WERI-Rb-1 (cell line): ENCODE measurements at regions not wholly inside any gene's neighbourhood (a gene's known extent, or its start where the extent isn't known, plus 50 kb on each side); places are given as distances from the start of the nearest gene placed in this dataset.
A peak's percentile ranks its signal among the peaks of the same experiment; 100 is the strongest.

Source experiments
- DNase-seq: peaks from one replicate; pipeline ENCODE4 v3.0.0-alpha.2; 2020
- H3K27ac ChIP-seq: fragments of 250-450 bp; sonication (Bioruptor Pico); 2 replicates; pipeline ENCODE4 v1.5.1; 2020; ENCODE audit warnings: mild to moderate bottlenecking, moderate library complexity
- H3K27me3 ChIP-seq: fragments of 250-450 bp; sonication (Bioruptor Pico); 2 replicates; pipeline ENCODE4 v1.5.1; 2021; ENCODE audit warnings: mild to moderate bottlenecking, low read depth, moderate library complexity; ENCODE audit not compliant: insufficient read depth, severe bottlenecking
- H3K36me3 ChIP-seq: fragments of 250-450 bp; sonication (Bioruptor Pico); 2 replicates; pipeline ENCODE4 v1.5.1; 2020; ENCODE audit warnings: mild to moderate bottlenecking, moderate library complexity
- H3K4me3 ChIP-seq: 2 replicates; pipeline ENCODE4 v1.5.1; 2011; ENCODE audit warnings: low read depth, mild to moderate bottlenecking, control low read depth, low read length
- H3K9me3 ChIP-seq: fragments of 250-450 bp; sonication (Bioruptor Pico); 2 replicates; pipeline ENCODE4 v1.5.1; 2021; ENCODE audit warnings: mild to moderate bottlenecking, moderate library complexity; ENCODE audit not compliant: severe bottlenecking
- CTCF ChIP-seq: IDR thresholded peaks from 2 replicates; pipeline ENCODE4 v1.5.1; 2011; ENCODE audit warnings: low read depth, mild to moderate bottlenecking, control low read depth, inconsistent platforms, low read length

GRCh38 chr1:109815809-109816174 lies 52.1 kb upstream of the EPS8L3 start:
- Histone ChIP-seq H3K4me3 (no peak overlapping the region), H3K36me3 (no peaks in the 10 kb centered on the region), H3K27ac (no peak overlapping the region), H3K27me3 (no peaks in the 10 kb centered on the region), H3K9me3 (peaks cover 16% of the 10 kb centered on the region)
- DNase-seq, result no peak
- TF ChIP-seq CTCF, result no peak

DNA sequence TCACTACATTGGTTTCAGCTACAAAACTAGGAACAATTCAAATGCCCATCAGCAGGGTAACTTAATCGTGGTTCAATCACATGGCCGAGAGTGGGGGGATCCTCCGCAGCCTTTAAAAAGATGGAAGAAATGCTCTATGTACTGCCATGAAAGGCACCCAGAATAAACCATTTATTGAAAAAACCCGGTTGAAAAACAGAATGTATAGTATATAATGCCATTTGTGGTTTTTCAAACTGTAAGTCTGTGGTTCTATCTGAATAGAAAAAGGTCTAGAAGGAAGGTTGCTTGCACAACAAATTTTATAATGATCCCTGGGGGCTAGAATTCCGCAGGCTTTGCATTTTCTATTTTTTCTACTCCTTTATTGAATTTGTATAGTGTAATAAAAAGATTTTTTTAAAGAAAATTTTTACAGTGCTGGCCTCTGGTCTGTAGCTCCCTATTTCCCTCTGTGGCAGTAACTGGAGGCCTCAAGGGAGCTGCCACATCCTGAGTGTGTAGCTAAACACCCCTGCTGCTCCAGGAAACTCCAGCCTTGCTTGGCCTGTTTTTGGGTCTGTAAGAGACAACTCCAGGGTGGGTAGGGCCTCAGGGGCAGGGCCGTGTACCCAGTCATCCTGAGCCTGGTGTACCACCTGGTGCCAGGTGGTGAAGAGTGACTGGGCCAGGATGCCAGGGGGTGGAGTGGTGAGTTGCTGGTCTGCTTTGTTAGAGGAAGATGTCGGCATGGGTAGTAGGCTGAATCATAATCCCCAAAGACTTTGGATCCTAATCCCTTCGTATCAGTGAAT lies 51.5 kb upstream of the EPS8L3 start:
- Histone ChIP-seq H3K27me3 (no peaks in the 10 kb centered on the region), H3K9me3 (peaks cover 16% of the 10 kb centered on the region), H3K4me3 (no peak overlapping the region), H3K36me3 (no peaks in the 10 kb centered on the region), H3K27ac (peak overlapping the region; percentile 77)
- TF ChIP-seq CTCF, result no peak
- DNase-seq, result no peak

DNA sequence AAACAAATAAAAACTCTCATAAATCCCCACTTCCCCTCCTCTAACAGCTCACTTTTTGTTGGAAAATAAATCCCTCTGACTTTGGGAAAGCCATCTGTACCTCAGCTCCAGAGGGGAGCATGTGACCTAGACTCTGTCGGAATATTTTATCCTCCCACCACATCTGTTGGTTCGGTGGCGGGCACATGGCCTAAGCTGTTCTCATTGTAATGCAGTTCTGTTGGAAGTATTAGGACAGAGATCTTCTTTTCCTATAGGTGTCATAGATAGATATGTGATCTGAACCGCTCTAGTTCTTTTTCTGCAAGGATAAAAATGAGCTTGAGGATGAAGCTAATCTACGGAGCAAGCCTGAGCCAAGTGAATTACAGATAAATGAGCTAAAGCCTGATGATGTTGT lies 50.5 kb upstream of the EPS8L3 start:
- Histone ChIP-seq H3K27ac (peak overlapping the region; percentile 77), H3K36me3 (no peaks in the 10 kb centered on the region), H3K4me3 (no peak overlapping the region), H3K27me3 (no peaks in the 10 kb centered on the region), H3K9me3 (peaks cover 16% of the 10 kb centered on the region)
- no peak for TF ChIP-seq CTCF
- DNase-seq, result peak; percentile 77
